OCI-LY1 (cell line): ENCODE measurements at regions not wholly inside any gene's neighbourhood (a gene's known extent, or its start where the extent isn't known, plus 50 kb on each side); places are given as distances from the start of the nearest gene placed in this dataset.

Experiments
- H2AFZ ChIP-seq: fragments of 200-600 bp; sonication (generic), shearing (Covaris generic); 2 replicates; pipeline ENCODE4 v1.6.0; 2014; ENCODE audit warnings: antibody characterized with exemption, mild to moderate bottlenecking, low read length
- H3F3A ChIP-seq: fragments of 200-600 bp; sonication (generic), shearing (Covaris generic); 2 replicates; pipeline ENCODE4 v1.6.0; 2014; ENCODE audit warnings: mild to moderate bottlenecking, antibody characterized with exemption, low read length, moderate library complexity; ENCODE audit not compliant: insufficient read depth
- H3K27ac ChIP-seq: fragments of 200-600 bp; sonication (generic); 2 replicates; pipeline ENCODE4 v1.5.1; 2014; ENCODE audit warnings: low read length, mixed run types, mild to moderate bottlenecking, low read depth; ENCODE audit not compliant: poor library complexity, severe bottlenecking
- H3K27me3 ChIP-seq: fragments of 200-600 bp; sonication (generic); 2 replicates; pipeline ENCODE4 v1.6.0; 2014; ENCODE audit warnings: antibody characterized with exemption, mild to moderate bottlenecking, low read length, moderate library complexity; ENCODE audit not compliant: insufficient read depth
- H3K36me3 ChIP-seq: fragments of 200-600 bp; sonication (generic); 2 replicates; pipeline ENCODE4 v1.6.1; 2014; ENCODE audit warnings: mild to moderate bottlenecking, antibody characterized with exemption, low read length, moderate library complexity, mixed read lengths; ENCODE audit not compliant: insufficient read depth
- H3K4me1 ChIP-seq: fragments of 200-600 bp; sonication (generic); 2 replicates; pipeline ENCODE4 v1.5.1; 2014; ENCODE audit warnings: mild to moderate bottlenecking, low read length, moderate library complexity; ENCODE audit not compliant: insufficient read depth, severe bottlenecking
- H3K4me2 ChIP-seq: fragments of 200-600 bp; sonication (generic), shearing (Covaris generic); 2 replicates; pipeline ENCODE4 v1.6.1; 2014; ENCODE audit warnings: low read length
- H3K4me3 ChIP-seq: fragments of 200-600 bp; sonication (generic); 2 replicates; pipeline ENCODE4 v1.5.1; 2014; ENCODE audit warnings: low read length, low read depth, mild to moderate bottlenecking, mixed read lengths; ENCODE audit not compliant: poor library complexity, severe bottlenecking
- H3K79me2 ChIP-seq: fragments of 200-600 bp; shearing (Covaris generic); 2 replicates; pipeline ENCODE4 v1.6.1; 2016; ENCODE audit warnings: mixed run types, low read length, mixed read lengths; ENCODE audit not compliant: insufficient read depth
- H3K9ac ChIP-seq: fragments of 200-600 bp; sonication (generic), shearing (Covaris generic); 2 replicates; pipeline ENCODE4 v1.6.1; 2014; ENCODE audit warnings: mild to moderate bottlenecking, low read length, mixed read lengths
- H3K9me2 ChIP-seq: fragments of 200-600 bp; sonication (generic), shearing (Covaris generic); 2 replicates; pipeline ENCODE4 v1.6.1; 2014; ENCODE audit warnings: low read depth, mild to moderate bottlenecking, low read length, mixed read lengths
- H3K9me3 ChIP-seq: fragments of 200-600 bp; shearing (Covaris generic); 2 replicates; pipeline ENCODE4 v1.6.1; 2014; ENCODE audit warnings: low read length, mixed read lengths
- H4K20me1 ChIP-seq: fragments of 200-600 bp; sonication (generic), shearing (Covaris generic); 2 replicates; pipeline ENCODE4 v1.6.0; 2016; ENCODE audit warnings: mild to moderate bottlenecking, low read length; ENCODE audit not compliant: insufficient read depth
- CTCF ChIP-seq: fragments of 200-600 bp; sonication (generic), shearing (Covaris generic); IDR thresholded peaks from 2 replicates; pipeline ENCODE4 v1.5.1; 2017; ENCODE audit warnings: mild to moderate bottlenecking, antibody characterized with exemption, low read length, moderate library complexity, mixed read lengths
- EZH2 ChIP-seq: fragments of 200-600 bp; sonication (generic), shearing (Covaris generic); IDR thresholded peaks from 2 replicates; pipeline ENCODE4 v1.8.0; 2017; ENCODE audit warnings: borderline replicate concordance, mixed run types, mild to moderate bottlenecking, antibody characterized with exemption, low read length, moderate library complexity, mixed read lengths

GRCh38 chr5:12100542-12100941 is 196.3 kb upstream of the CTNND2 start:
- no peaks in the 10 kb centered on the region for H3K79me2 ChIP-seq
- H3K9ac ChIP-seq: no peak overlapping the region
- no peaks in the 10 kb centered on the region for H3K27me3 ChIP-seq
- no peaks in the 10 kb centered on the region for H3K9me3 ChIP-seq
- no peak overlapping the region for H3K4me2 ChIP-seq
- H3K4me1 ChIP-seq: no peaks in the 10 kb centered on the region
- H3K4me3 ChIP-seq: no peak overlapping the region
- TF ChIP-seq EZH2 (no peak), CTCF (no peak)
- no peaks in the 10 kb centered on the region for H4K20me1 ChIP-seq
- H3F3A ChIP-seq: no peaks in the 10 kb centered on the region
- H2AFZ ChIP-seq: no peak overlapping the region
- H3K9me2 ChIP-seq: no peaks in the 10 kb centered on the region
- H3K36me3 ChIP-seq: no peaks in the 10 kb centered on the region
- H3K27ac ChIP-seq: no peak overlapping the region

- no peaks in the 10 kb centered on the region for H3K27me3 ChIP-seq
- no peaks in the 10 kb centered on the region for H3K9me2 ChIP-seq
- no peak overlapping the region for H3K4me2 ChIP-seq
- H4K20me1 ChIP-seq: no peaks in the 10 kb centered on the region
- no peak overlapping the region for H2AFZ ChIP-seq
- TF ChIP-seq CTCF: no peak
- TF ChIP-seq EZH2: no peak
- no peaks in the 10 kb centered on the region for H3F3A ChIP-seq
- no peak overlapping the region for H3K4me3 ChIP-seq
- H3K79me2 ChIP-seq: no peaks in the 10 kb centered on the region
- H3K36me3 ChIP-seq: no peaks in the 10 kb centered on the region
- no peaks in the 10 kb centered on the region for H3K9me3 ChIP-seq
- H3K4me1 ChIP-seq: no peaks in the 10 kb centered on the region
- no peak overlapping the region for H3K27ac ChIP-seq
- no peak overlapping the region for H3K9ac ChIP-seq
Observed at GRCh38 chr5:12099296-12099695, 195.1 kb upstream of the CTNND2 start.

- H3K4me1 ChIP-seq: no peaks in the 10 kb centered on the region
- H3K4me2 ChIP-seq: no peak overlapping the region
- H3K79me2 ChIP-seq: no peaks in the 10 kb centered on the region
- H3K9me3 ChIP-seq: no peaks in the 10 kb centered on the region
- H3F3A ChIP-seq: no peaks in the 10 kb centered on the region
- no peak overlapping the region for H3K4me3 ChIP-seq
- H4K20me1 ChIP-seq: no peaks in the 10 kb centered on the region
- H3K36me3 ChIP-seq: no peaks in the 10 kb centered on the region
- no peak overlapping the region for H3K9ac ChIP-seq
- H3K9me2 ChIP-seq: no peaks in the 10 kb centered on the region
- no peak overlapping the region for H3K27ac ChIP-seq
- TF ChIP-seq CTCF: no peak
- no peak for TF ChIP-seq EZH2
- H2AFZ ChIP-seq: no peak overlapping the region
- H3K27me3 ChIP-seq: no peaks in the 10 kb centered on the region
Observed at GRCh38 chr5:12095808-12096281, 191.6 kb upstream of the CTNND2 start.
